Neural cell (in vitro differentiated cells): ENCODE measurements at regions not wholly inside any gene's neighbourhood (a gene's known extent, or its start where the extent isn't known, plus 50 kb on each side); places are given as distances from the start of the nearest gene placed in this dataset.

ENCODE experiments used
- H2AFZ ChIP-seq: fragments of 200-600, 300-800 bp; sonication (generic), shearing (Covaris generic); 2 replicates; pipeline ENCODE4 v1.6.0; 2014; ENCODE audit warnings: low read depth, mild to moderate bottlenecking, antibody characterized with exemption, low read length, moderate library complexity
- H3F3A ChIP-seq: fragments of 200-600 bp; shearing (Covaris generic); 2 replicates; pipeline ENCODE4 v1.6.1; 2016; ENCODE audit warnings: mild to moderate bottlenecking, moderate library complexity, mixed read lengths, antibody characterized with exemption, low read length; ENCODE audit not compliant: insufficient read depth, poor library complexity, severe bottlenecking
- H3K27ac ChIP-seq: fragments of 200-600, 300-800 bp; sonication (generic), shearing (Covaris generic); 2 replicates; pipeline ENCODE4 v1.5.1; 2014; ENCODE audit warnings: mild to moderate bottlenecking, low read length, moderate library complexity
- H3K27me3 ChIP-seq: fragments of 300-800, 200-600 bp; sonication (generic), shearing (Covaris generic); 2 replicates; pipeline ENCODE4 v1.6.0; 2014; ENCODE audit warnings: mild to moderate bottlenecking, low read depth, low read length, moderate library complexity; ENCODE audit not compliant: insufficient read depth
- H3K36me3 ChIP-seq: fragments of 300-800, 200-600 bp; sonication (generic), shearing (Covaris generic); 2 replicates; pipeline ENCODE4 v1.5.1; 2014; ENCODE audit warnings: mild to moderate bottlenecking, antibody characterized with exemption, low read length, moderate library complexity; ENCODE audit not compliant: insufficient read depth
- H3K4me2 ChIP-seq: fragments of 300-800, 200-600 bp; sonication (generic), shearing (Covaris generic); 2 replicates; pipeline ENCODE4 v1.6.0; 2014; ENCODE audit warnings: mild to moderate bottlenecking, low read length
- H3K4me3 ChIP-seq: fragments of 300-800, 200-600 bp; sonication (generic), shearing (Covaris generic); 2 replicates; pipeline ENCODE4 v1.5.1; 2014; ENCODE audit warnings: mild to moderate bottlenecking, low read length, moderate library complexity
- H3K79me2 ChIP-seq: fragments of 200-600 bp; shearing (Covaris generic); replicated peaks from 2 replicates; pipeline ENCODE4 v1.6.0; 2014; ENCODE audit warnings: mild to moderate bottlenecking, low read length, moderate library complexity; ENCODE audit not compliant: insufficient read depth
- H3K9ac ChIP-seq: fragments of 300-800, 200-600 bp; sonication (generic), shearing (Covaris generic); 2 replicates; pipeline ENCODE4 v1.6.1; 2016; ENCODE audit warnings: mild to moderate bottlenecking, low read length, mixed read lengths
- H3K9me2 ChIP-seq: fragments of 200-600 bp; shearing (Covaris generic); 2 replicates; pipeline ENCODE4 v1.6.1; 2016; ENCODE audit warnings: mild to moderate bottlenecking, low read length, mixed read lengths; ENCODE audit not compliant: insufficient read depth
- H3K9me3 ChIP-seq: fragments of 200-600, 300-800 bp; sonication (generic), shearing (Covaris generic); 2 replicates; pipeline ENCODE4 v1.6.1; 2016; ENCODE audit warnings: mild to moderate bottlenecking, mixed run types, low read length, moderate library complexity, mixed read lengths
- H4K20me1 ChIP-seq: fragments of 200-600 bp; shearing (Covaris generic); 2 replicates; pipeline ENCODE4 v1.6.1; 2016; ENCODE audit warnings: mild to moderate bottlenecking, mixed run types; ENCODE audit not compliant: insufficient read depth
- CTCF ChIP-seq: fragments of 450-650 bp; IDR thresholded peaks from 2 replicates; pipeline ENCODE4 v1.5.1; 2014; ENCODE audit warnings: antibody characterized with exemption, mild to moderate bottlenecking, moderate library complexity; ENCODE audit not compliant: poor library complexity, severe bottlenecking
- EP300 ChIP-seq: fragments of 450-650 bp; conservative IDR thresholded peaks from 2 replicates; pipeline ENCODE4 v1.6.1; 2014; ENCODE audit warnings: antibody characterized with exemption, mild to moderate bottlenecking, moderate library complexity; ENCODE audit not compliant: poor library complexity, severe bottlenecking
- EZH2 ChIP-seq: fragments of 200-600, 300-800 bp; shearing (Covaris generic), sonication (generic); IDR thresholded peaks from 2 replicates; pipeline ENCODE4 v1.6.1; 2014; ENCODE audit warnings: antibody characterized with exemption, low read length, borderline replicate concordance, mild to moderate bottlenecking; ENCODE audit not compliant: insufficient read depth, poor library complexity, severe bottlenecking
- MXI1 ChIP-seq: fragments of 450-650 bp; conservative IDR thresholded peaks from 2 replicates; pipeline ENCODE4 v1.6.1; 2014; ENCODE audit warnings: antibody characterized with exemption, mild to moderate bottlenecking; ENCODE audit not compliant: poor library complexity, severe bottlenecking
- POLR2AphosphoS5 ChIP-seq: IDR thresholded peaks from 2 replicates; pipeline ENCODE4 v1.6.1; 2012
- RAD21 ChIP-seq: fragments of 450-650 bp; conservative IDR thresholded peaks from 2 replicates; pipeline ENCODE4 v1.6.1; 2014; ENCODE audit warnings: antibody characterized with exemption, mild to moderate bottlenecking, moderate library complexity
- REST ChIP-seq: IDR thresholded peaks from 2 replicates; pipeline ENCODE4 v1.6.1; 2012; ENCODE audit warnings: borderline replicate concordance
- SMC3 ChIP-seq: fragments of 450-650 bp; conservative IDR thresholded peaks from 2 replicates; pipeline ENCODE4 v1.6.1; 2014; ENCODE audit warnings: antibody characterized with exemption, mild to moderate bottlenecking, moderate library complexity; ENCODE audit not compliant: poor library complexity
- TAF1 ChIP-seq: IDR thresholded peaks from 2 replicates; pipeline ENCODE4 v1.6.1; 2012; ENCODE audit warnings: low read depth

GRCh38 chr10:130351466-130352290 lies 215.5 kb downstream of the GLRX3 start:
- TF ChIP-seq CTCF (no peak), SMC3 (no peak), REST (no peak), MXI1 (no peak), POLR2AphosphoS5 (no peak), EZH2 (no peak), RAD21 (no peak), TAF1 (no peak), EP300 (no peak)
- no peaks in the 10 kb centered on the region for H3K9me3 ChIP-seq
- no peaks in the 10 kb centered on the region for H3F3A ChIP-seq
- H3K9me2 ChIP-seq, result no peaks in the 10 kb centered on the region
- no peaks in the 10 kb centered on the region for H4K20me1 ChIP-seq
- no peak overlapping the region for H3K4me3 ChIP-seq
- no peak overlapping the region for H3K9ac ChIP-seq
- no peak overlapping the region for H3K27ac ChIP-seq
- H2AFZ ChIP-seq, result no peak overlapping the region
- H3K4me2 ChIP-seq, result no peak overlapping the region
- no peaks in the 10 kb centered on the region for H3K36me3 ChIP-seq
- H3K79me2 ChIP-seq, result no peaks in the 10 kb centered on the region
- no peaks in the 10 kb centered on the region for H3K27me3 ChIP-seq

GRCh38 chr10:130352291-130352645 lies 216.1 kb downstream of the GLRX3 start:
- H3K4me3 ChIP-seq, result no peak overlapping the region
- H3K27ac ChIP-seq, result no peak overlapping the region
- H3F3A ChIP-seq, result no peaks in the 10 kb centered on the region
- no peak overlapping the region for H3K9ac ChIP-seq
- H3K9me2 ChIP-seq, result no peaks in the 10 kb centered on the region
- no peaks in the 10 kb centered on the region for H3K27me3 ChIP-seq
- no peak overlapping the region for H2AFZ ChIP-seq
- no peaks in the 10 kb centered on the region for H4K20me1 ChIP-seq
- TF ChIP-seq RAD21, result no peak
- no peak for TF ChIP-seq EP300
- TF ChIP-seq EZH2, result no peak
- no peak for TF ChIP-seq SMC3
- H3K79me2 ChIP-seq, result no peaks in the 10 kb centered on the region
- H3K36me3 ChIP-seq, result no peaks in the 10 kb centered on the region
- no peak overlapping the region for H3K4me2 ChIP-seq
- H3K9me3 ChIP-seq, result no peaks in the 10 kb centered on the region
